Hematopoietic multipotent progenitor cell treated with erythropoietin and hydrocortisone succinate and interleukin-3 and kit ligand, for 6 days (in vitro differentiated cells): ENCODE measurements at regions not wholly inside any gene's neighbourhood (a gene's known extent, or its start where the extent isn't known, plus 50 kb on each side); places are given as distances from the start of the nearest gene placed in this dataset.

Experiments used
- DNase-seq: peaks from one replicate; pipeline ENCODE4 v3.0.0-alpha.2; 2015

DNA sequence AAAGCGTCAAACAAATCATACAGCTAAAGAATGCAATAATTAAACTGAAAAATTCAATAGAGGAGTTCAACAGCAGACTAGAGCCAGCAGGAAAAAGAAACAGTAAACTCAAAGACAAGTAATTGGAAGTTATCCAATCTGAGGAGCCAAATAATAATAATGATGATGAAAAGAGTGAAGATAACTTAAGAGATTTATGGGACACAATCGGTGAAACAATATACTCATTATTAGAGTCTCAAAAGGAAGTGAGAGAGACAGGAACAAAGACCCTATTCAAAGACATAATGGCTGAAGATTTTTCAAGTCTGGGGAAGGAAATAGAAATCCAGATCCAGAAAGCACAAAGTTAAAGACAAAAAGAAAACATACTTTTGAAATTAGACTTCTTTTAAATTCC is 263.9 kb upstream of the NR4A3 start:
- DNase-seq, result no peak

DNA sequence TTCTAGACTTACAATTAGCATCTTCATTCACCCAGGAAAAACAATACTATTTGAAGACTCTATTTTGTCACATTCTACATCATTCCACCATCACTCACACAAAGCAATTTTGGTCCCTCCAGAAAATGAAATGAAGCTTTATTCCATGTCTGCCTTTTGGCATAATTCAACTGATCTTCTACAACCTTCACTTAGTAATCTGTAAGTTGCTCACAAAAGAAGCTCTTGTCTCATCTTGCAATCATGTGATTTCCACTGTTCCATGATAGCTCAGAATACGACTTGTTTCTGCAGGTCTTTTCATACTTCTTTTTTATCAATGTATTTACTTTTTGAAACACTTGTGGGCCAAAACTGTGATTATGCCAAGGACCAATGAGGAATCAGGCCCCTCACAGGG is 261.9 kb upstream of the NR4A3 start:
- DNase-seq, result no peak

DNA sequence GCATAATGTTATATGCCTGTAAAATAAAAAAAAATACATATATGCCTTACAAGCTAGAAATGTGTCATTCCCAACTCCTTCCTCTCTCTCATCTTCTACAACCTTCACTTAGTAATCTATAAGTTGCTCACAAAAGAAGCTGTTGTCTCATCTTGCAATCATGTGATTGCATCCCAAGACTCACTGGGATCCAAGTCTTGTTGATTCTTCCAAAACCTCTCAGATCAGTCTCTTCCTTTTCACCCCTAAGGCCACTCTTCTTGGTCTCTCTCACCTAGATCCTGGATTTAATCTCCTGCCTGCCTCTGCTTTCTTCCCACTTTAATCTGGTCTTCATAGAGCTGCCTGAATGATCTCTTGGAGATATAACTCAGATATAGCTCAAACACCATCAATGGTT is 261.1 kb upstream of the NR4A3 start:
- DNase-seq, result no peak

DNA sequence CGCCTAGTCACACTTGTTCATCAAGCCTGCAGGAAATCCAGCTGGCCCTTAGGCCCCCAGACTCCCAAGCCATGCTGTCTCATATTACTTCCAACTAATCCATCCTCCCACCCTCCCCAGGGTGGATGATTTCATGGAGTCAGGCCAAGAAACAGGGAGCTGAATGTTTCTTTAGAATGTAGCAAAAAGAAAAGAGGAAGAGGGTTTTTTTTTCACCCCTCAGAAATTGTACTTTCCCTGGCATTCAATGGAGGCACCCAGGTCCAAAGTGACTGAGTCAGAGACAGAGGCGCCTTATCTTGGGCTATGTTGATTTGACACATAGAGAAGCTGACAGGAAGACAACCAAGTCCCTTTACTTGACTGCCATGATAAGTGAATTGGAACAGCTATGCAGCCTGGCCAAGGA is 260.2 kb upstream of the NR4A3 start:
- no peak for DNase-seq

DNA sequence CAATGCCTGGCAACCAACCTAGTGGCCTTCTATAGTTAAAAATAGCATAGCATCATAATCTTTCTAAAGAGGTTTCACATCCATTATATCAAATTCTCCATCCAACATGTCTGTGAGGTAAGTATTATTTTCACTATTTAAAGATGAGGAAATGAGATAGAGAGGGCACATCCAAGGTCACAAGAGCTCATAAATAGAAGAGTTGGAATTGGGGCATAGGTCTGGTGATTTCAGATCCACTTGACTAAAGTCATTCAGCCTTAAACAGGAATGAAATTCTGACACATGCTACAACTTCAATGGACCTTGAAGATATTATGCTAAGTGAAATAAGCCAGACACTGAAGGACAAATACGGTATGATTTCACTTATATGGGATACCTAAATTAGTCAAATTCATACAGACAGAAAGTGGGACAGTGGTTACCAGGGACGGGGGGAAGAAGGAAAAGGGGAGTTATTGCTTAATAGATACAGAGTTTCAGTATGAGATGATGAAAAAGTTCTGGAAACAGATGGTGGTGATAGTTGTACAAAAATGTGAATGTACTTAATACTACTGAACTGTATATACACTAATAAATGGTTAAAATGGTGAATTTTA is 259.6 kb upstream of the NR4A3 start:
- no peak for DNase-seq

DNA sequence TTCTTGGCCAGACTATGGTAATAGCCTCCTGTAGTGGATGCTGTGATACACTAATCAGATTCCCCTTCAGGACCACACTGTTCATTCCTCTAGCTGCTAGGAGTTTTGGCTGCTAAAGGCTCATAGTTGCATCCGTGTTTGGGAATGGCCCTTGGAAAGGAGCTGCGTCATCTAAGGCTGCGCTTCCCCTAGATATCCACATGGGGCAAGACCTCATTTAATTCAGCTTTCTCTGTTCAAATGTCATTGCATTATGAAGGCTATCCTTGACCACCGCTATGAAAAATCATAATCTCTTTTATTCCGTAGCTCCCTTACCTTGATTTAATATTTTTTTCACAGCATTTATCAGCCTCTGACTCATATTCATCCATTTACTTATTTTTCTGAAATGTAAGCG is 258.3 kb upstream of the NR4A3 start:
- DNase-seq, result no peak

DNA sequence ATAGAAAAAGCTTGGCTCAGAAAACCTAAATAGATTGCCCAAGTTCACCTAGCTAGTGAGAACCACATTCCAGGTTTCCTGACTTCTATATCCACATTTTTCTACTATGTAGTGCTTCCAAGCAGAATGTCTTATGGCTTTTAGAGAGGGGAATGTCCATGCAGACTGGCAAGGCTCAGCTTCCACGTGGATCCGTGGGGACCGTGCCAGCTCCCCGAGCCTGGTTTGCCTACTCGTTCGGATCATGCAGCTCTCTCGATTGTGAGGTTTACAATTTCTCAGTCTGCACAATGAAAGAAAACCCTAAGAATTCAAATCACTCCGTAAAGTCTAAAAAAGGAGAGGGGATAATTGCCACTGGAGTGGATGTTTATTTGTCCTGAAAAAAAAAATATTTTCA is 256.5 kb upstream of the NR4A3 start:
- DNase-seq, result no peak

DNA sequence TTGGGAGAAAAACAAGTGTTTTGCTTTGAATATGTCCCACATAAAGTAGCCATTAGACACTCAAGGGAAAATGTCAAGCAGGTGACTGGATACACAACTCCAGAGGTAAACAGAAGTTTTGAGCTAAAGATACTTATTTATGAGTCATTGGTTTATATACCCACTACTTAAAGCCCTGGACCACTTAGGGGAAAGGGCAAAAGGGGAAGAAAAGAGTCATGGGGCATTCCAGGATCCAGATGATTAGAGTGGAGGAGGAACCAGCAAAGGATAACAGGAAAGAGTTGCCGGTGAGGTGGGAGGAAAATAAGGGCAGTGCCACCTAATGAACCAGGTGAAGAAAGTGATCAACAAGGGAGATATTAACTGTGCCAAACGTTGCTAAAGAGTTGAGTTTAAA is 254.2 kb upstream of the NR4A3 start:
- DNase-seq, result no peak

DNA sequence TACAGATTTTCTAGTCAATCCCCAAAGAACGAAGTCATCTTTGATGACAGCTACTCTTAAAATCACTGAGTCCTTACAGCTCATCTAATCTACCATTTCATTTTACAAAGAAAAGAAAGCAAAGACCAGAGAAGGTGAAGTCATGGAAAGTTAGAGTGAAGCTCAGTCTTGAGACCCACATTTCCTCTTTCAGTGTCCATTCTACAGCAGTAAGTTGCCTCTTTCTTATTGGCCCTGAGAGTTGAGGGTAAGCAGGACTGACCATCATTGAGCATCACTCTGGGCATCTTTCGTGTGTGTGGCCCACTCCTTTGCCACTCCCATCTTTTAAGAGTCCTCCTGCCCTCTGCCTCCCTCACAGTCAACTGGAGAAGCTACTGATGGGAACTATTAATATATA is 251.8 kb upstream of the NR4A3 start:
- no peak for DNase-seq

DNA sequence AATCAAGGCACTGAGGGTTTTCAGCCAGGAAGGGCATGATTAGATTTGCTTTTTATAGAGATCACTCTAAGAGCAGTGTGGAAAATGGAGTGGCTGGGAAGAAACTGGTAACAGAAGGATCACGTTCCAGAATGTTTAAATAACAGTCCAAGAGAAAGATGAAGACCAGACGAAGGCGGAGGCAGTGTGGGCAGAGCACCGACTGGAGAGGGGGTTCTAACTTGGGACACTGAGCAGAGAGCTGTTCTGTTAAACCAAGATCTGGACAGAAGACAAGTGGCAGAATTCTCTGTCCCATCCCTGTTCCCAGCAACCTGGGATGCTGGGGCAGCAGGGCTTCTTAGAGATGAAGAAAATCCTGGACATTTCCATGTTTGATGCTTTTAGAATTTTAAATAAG is 249.1 kb upstream of the NR4A3 start:
- DNase-seq, result no peak

DNA sequence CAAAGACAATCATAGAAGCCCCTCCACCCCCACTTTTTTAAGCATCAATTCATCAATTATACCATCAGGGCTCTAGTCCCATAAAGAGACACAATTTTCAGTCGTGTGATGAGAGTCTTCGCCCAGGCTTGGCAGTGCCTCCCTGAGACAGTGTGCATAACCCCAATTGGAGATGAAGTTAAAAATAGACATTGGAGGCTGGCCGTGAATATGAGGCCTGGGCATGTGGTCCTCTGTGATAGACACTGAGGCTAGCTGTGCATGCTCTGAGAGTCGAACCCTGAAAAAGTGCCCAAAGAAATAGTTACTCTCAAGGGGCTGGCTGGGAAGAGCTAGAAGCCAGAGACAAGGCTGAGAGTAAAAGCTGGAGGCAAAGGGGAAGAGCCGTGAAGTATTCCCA is 248.6 kb upstream of the NR4A3 start:
- DNase-seq, result no peak

DNA sequence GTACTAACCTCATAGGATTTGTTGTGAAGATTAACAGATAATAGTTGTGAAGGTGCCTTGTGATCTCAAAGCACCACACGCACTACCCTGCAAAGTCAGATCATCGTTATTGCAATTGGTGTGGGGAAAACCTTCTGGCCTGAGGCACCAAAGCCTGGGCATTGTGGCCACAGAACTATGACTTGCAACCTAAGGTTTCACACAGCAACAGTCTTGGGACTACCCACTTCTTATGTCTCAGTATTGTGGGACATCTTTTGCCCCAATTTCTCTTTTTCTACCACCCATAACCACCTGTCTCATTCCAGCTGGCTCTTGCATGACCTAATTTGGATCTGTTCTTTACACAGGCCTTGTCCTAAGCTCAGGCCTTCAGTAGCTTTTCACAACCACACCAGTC is 247.8 kb upstream of the NR4A3 start:
- no peak for DNase-seq

DNA sequence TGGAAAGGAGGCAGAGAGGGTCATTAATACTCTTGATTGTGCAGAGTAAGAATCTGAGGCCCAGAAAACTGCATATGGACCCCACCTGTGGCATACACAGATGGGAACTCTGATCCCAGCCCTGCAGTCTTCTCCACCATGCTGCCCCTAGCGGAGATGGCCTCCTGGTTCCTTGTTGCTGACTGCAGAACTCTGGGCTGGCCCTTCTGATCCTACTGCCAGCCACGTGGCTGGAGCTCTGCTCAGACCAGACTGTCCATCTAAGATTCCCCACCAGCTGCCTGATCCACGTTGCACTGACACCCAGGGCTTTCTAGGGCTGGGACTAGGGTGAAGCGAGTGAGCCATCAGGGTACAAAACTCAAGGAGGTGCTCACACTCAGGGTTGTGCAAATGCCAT is 245.7 kb upstream of the NR4A3 start:
- DNase-seq, result no peak

DNA sequence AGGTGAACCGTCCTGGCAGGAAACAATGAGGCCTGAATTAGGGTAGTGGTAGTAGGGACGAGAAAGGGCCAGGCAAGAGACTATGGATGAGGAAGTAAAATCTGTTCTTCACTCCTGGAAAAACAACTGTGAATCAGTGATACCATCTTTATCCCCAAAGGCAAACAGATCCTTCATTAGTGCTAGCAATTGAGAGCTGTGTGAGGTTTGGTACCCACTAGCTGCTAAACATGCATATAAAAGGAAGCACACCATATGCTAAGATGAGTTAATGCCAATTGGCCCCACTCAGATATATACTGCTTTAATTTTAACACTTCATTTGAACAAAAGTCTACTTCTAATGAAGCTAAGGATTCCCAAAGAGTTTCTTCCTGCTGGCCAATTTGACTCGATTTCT is 244.8 kb upstream of the NR4A3 start:
- DNase-seq, result no peak

DNA sequence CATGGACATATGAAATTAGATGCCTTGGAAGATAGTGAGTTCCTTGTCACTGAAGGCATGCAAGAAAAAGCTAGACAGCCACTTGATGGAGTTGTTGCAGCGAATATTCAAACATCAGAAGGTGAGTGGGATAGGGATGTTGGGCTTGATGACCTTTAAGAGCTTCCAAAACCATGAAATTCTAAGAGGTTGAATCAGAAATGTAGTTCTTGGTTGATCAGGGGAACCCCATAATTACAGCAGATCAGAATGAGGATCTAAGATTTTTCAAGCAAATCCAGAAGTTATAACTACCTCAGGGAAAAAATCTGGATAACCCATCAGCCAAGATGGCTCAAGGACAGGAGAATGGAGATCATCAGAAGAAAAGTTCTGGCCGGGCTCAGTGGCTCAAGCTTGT is 244.3 kb upstream of the NR4A3 start:
- no peak for DNase-seq

DNA sequence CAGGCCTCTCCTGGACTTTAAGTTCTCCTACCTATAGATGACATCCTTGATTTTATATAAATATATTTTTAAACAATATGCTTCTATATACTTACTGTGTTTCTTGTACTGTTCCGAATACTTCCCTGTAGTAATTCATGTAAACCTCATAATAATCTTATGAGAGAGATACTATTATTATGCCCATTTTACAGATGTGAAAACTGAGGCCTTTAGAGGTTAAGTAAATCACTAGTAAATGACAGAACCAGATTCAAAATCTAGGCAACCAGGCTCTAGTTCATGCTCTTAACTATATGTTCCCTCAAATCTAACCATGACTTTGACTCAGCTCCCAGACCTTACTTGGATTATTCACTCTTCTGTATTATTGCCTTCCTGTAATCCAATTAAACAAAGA is 243.0 kb upstream of the NR4A3 start:
- no peak for DNase-seq

DNA sequence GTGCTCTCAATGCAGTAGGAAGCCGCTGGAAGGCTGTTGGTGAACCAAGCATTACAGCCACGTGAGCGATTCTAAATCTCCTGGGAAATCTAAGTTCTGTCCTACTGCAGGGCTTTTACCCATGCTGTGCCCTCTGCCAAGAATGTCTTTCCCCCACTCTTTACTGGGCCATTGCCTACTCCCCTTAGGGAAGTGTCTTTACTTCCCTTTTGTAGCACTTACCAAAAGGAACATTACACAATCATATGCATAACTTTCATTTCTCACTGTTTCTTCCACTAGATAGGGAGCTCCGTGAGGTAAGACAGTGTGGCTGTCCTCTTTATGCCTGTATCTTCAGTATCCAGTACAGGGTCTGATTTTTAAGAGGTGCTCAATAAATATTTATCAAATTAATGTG is 241.7 kb upstream of the NR4A3 start:
- peak; percentile 44 for DNase-seq

DNA sequence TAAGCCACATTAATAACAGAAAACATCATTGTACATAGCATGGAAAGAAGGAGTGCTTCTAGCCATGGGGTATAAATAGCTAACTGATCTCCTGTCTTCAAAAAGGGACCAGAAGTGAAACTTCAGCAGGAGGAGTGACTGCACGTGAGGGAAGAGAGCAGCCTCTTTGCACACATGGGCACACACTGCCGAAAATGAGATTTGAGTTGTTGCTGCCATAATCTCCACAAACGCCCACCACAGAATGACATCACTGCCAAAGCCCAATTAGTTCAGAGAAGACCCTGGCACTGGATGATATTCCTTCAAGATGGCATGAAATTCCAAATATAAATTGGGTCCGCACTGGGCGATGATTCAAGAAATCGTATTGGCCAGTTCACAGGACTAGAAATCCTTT is 238.9 kb upstream of the NR4A3 start:
- DNase-seq, result no peak

DNA sequence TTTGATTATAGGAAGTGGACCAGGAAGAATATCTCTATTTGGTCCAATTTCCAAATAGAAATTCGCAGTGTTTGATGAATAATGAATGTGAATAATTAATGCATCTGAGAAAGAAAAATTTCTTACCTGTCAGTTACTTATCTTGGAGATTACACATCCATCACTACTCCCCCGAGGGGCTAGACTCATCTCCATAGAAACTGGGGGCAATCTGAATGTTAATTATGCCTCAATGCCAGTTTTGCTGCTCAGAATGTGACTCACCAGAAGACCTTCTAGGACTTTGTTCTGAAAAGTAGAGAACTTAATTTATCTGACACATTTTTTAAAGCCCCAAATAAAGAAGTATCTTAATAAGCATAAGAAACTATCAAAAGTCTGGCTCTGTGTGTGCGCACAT is 233.4 kb upstream of the NR4A3 start:
- no peak for DNase-seq

DNA sequence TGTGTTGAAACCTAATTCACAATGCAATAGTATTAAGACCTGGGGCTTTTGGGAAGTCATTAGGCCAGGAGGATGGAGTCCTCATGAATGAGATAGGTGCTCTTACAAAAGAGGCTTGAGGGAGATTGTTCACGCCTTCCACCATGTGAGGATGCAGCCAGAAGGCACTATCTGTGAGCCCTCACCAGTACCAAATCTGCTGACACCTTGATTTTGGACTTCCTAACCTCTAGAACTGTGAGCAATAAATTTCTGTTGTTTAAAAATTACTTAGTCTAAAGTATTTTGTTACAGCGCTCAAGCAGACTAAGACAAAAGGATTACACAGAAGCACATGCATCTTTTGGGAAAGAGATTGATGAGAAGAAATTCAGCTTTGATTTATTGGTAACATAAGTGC is 232.9 kb upstream of the NR4A3 start:
- DNase-seq, result no peak

DNA sequence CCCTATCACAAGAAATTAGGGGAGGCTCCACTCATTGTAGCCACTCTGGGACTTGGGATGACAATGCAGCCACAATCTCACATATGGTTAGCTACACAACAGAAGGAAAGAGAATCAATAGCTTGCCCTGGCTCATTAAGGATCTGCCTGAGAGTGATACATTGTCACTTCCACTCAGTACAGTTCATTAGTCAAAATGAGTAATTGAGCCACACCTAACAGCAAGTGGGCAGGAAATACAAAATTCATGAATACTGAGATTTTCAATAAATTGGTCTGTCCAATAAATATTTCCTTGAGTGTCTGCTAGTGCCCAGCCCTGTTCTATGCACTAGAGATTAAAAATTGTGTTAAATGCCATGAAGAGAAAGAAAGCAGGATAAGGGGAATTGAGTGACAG is 231.3 kb upstream of the NR4A3 start:
- DNase-seq, result no peak

DNA sequence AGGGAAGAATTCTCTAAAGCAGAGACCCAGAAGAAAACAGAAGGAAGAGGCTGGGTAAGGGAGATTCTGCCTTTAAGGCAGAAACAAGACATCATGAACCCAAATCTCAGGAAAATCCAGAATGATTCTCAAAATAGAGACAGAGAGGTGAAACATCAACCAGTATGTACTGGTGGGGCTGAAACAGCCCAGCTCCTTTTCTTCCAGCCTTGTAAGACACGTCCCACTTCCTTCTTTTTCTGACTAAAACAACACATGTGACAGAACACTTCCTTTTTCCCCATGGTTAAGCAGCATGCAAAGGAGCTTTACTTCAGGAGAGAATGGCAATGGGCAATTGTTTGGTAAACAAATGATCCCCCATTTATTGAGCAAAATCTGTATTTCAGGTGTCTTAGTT is 230.8 kb upstream of the NR4A3 start:
- DNase-seq, result peak; percentile 21

DNA sequence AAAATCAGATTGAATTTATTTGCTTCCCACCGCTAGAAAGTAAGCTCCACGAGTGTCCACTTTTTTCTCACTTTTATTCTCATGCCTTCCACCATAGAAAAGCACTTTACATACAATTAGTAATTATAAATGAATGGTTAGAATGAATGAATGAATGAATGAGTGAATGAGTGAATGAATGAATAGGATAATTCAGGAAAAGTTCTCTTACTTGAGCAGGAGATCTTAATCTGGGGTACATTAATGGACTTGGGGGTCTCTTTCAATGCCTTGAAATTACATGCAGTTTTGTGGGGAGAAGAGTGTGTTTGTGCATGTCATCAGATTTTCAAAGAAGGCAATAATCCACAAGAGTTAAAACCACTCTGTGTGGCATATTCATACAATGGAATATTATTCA is 229.9 kb upstream of the NR4A3 start:
- DNase-seq, result no peak

DNA sequence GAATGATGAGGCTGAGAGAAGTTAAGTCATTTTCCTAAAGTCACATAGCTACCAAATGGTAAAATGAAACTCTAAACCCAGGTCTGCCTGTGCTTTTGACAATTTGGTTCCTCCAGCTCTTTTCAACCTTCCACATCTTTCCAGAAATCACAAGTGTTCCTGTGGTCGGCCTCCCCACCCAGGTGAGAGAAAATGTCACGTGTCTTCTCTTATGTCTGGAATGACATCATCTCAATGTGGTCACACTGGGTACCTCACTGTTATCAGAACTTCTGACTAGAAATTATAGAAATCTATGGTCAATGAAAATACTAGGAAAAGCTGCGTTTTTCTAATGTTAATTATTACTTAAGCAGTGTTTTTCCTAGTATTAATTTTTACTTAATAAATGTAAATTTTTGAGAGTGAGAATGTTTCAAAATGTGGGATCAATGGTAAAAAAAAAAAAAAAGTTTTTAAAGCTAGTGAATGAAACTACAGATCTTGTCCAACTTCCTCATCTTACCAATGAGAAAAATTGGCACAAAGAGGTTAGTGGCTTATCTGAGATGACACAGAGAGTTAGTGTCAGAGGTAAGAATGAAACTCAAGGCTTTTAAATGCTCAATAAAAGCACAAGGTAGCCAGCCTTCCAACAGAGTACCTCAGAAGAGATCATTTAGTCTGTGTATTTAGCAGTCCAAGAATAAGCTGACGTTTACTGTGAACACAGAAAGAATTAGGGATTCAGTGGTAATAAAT is 228.7 kb upstream of the NR4A3 start:
- DNase-seq, result peak; percentile 10

DNA sequence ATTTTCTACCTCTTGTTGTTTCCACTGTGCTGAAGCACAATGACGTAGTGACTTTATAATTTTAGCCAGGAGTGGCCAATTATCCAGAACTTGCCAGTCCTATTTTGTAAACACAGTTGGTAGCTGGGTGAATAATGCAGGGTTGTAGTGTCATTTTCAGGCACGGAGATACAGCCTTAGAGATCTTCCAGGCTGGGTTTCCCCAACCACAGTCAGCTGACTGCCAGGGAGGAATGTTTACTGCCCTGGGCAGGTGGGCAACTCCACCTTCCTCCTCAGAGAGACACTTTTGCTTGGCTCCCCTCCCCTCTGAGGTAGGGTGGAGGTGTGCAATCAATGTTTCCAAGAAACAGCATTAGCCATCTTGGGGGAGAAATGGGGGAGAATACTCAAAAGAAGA is 228.1 kb upstream of the NR4A3 start:
- no peak for DNase-seq
